DOHH2 (cell line): ENCODE measurements at regions not wholly inside any gene's neighbourhood (a gene's known extent, or its start where the extent isn't known, plus 50 kb on each side); places are given as distances from the start of the nearest gene placed in this dataset.

Experiments
- H3F3A ChIP-seq: fragments of 200-600 bp; sonication (generic), shearing (Covaris generic); 2 replicates; pipeline ENCODE4 v1.6.0; 2016; ENCODE audit warnings: antibody characterized with exemption, mild to moderate bottlenecking; ENCODE audit not compliant: control insufficient read depth, insufficient read depth
- H3K27ac ChIP-seq: fragments of 200-600 bp; sonication (generic); 2 replicates; pipeline ENCODE4 v1.5.1; 2014; ENCODE audit warnings: low read depth, mild to moderate bottlenecking, low read length, moderate library complexity
- H3K27me3 ChIP-seq: fragments of 200-600 bp; sonication (generic); 2 replicates; pipeline ENCODE4 v1.6.1; 2014; ENCODE audit warnings: mild to moderate bottlenecking, low read length, mixed read lengths; ENCODE audit not compliant: control insufficient read depth
- H3K36me3 ChIP-seq: fragments of 200-600 bp; sonication (generic); 2 replicates; pipeline ENCODE4 v1.6.1; 2014; ENCODE audit warnings: mild to moderate bottlenecking, low read length, moderate library complexity, mixed read lengths; ENCODE audit not compliant: control insufficient read depth
- H3K4me1 ChIP-seq: fragments of 200-600 bp; sonication (generic); 2 replicates; pipeline ENCODE4 v1.6.1; 2014; ENCODE audit warnings: mild to moderate bottlenecking, low read length, mixed read lengths; ENCODE audit not compliant: control insufficient read depth
- H3K4me2 ChIP-seq: fragments of 200-600 bp; sonication (generic); 2 replicates; pipeline ENCODE4 v1.6.0; 2014; ENCODE audit warnings: mild to moderate bottlenecking, low read length, moderate library complexity
- H3K4me3 ChIP-seq: fragments of 200-600 bp; sonication (generic); 2 replicates; pipeline ENCODE4 v1.5.1; 2014; ENCODE audit warnings: mild to moderate bottlenecking, low read length, mixed read lengths
- H3K79me2 ChIP-seq: fragments of 200-600 bp; sonication (generic); 2 replicates; pipeline ENCODE4 v1.6.1; 2014; ENCODE audit warnings: mild to moderate bottlenecking, low read length, mixed read lengths; ENCODE audit not compliant: control insufficient read depth
- H3K9me2 ChIP-seq: fragments of 200-600 bp; sonication (generic); replicated peaks from 2 replicates; pipeline ENCODE4 v1.6.1; 2014; ENCODE audit warnings: mild to moderate bottlenecking, low read length, mixed read lengths; ENCODE audit not compliant: control insufficient read depth
- H3K9me3 ChIP-seq: fragments of 200-600 bp; sonication (generic); 2 replicates; pipeline ENCODE4 v1.6.1; 2014; ENCODE audit warnings: antibody characterized with exemption, low read length, mixed read lengths; ENCODE audit not compliant: control insufficient read depth, insufficient read depth
- H4K20me1 ChIP-seq: fragments of 200-600 bp; sonication (generic); 2 replicates; pipeline ENCODE4 v1.6.0; 2014; ENCODE audit warnings: low read depth, mild to moderate bottlenecking, antibody characterized with exemption, low read length, moderate library complexity; ENCODE audit not compliant: control insufficient read depth, insufficient read depth
- CTCF ChIP-seq: fragments of 200-600 bp; sonication (generic); IDR thresholded peaks from one replicate; pipeline ENCODE4 v1.5.1; 2014; ENCODE audit warnings: antibody characterized with exemption, mild to moderate bottlenecking, low read depth, low read length; ENCODE audit not compliant: poor library complexity, severe bottlenecking
- EZH2phosphoT487 ChIP-seq: fragments of 200-600 bp; sonication (generic); IDR thresholded peaks from 2 replicates; pipeline ENCODE4 v1.6.1; 2017; ENCODE audit warnings: borderline replicate concordance, mild to moderate bottlenecking, antibody characterized with exemption, low read length, moderate library complexity, mixed read lengths

DNA sequence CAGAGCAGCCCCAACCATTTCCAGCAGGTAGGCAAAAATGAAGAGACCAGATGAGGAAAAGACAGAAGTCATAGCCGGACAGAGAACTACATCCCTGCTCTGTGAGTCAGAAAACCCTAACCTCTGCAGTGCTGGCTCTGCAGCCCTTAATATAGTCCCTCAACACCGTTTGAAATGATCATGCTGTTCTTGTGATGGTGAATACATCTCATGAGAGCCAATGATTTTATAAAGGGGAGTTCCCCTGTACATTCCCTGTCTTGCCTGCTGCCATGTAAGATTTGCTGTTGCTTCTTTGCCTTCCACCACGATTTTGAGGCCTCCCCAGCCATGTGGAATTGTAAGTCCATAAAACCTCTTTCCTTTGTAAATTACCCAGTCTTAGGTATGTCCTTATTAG lies 216.8 kb upstream of the RFX3 start:
- Histone ChIP-seq H4K20me1 (no peaks in the 10 kb centered on the region), H3K4me2 (no peak overlapping the region), H3K27ac (no peak overlapping the region), H3K27me3 (no peaks in the 10 kb centered on the region), H3K79me2 (no peaks in the 10 kb centered on the region), H3K9me2 (no peaks in the 10 kb centered on the region), H3K9me3 (no peaks in the 10 kb centered on the region), H3K4me3 (no peak overlapping the region), H3K36me3 (no peaks in the 10 kb centered on the region), H3F3A (no peaks in the 10 kb centered on the region), H3K4me1 (no peaks in the 10 kb centered on the region)
- no peak for TF ChIP-seq CTCF
- no peak for TF ChIP-seq EZH2phosphoT487

- Histone ChIP-seq H3K9me2 (no peaks in the 10 kb centered on the region), H3K4me3 (no peak overlapping the region), H3K27ac (no peak overlapping the region), H3K36me3 (no peaks in the 10 kb centered on the region), H3K27me3 (no peaks in the 10 kb centered on the region), H4K20me1 (no peaks in the 10 kb centered on the region), H3K4me1 (no peaks in the 10 kb centered on the region), H3F3A (no peaks in the 10 kb centered on the region), H3K9me3 (no peaks in the 10 kb centered on the region), H3K4me2 (no peak overlapping the region), H3K79me2 (no peaks in the 10 kb centered on the region)
- no peak for TF ChIP-seq EZH2phosphoT487
- no peak for TF ChIP-seq CTCF
These were observed 215.9 kb upstream of the RFX3 start for GRCh38 chr9:3741729-3742128.

- Histone ChIP-seq H3K36me3 (no peaks in the 10 kb centered on the region), H3K4me1 (no peaks in the 10 kb centered on the region), H3K9me2 (no peaks in the 10 kb centered on the region), H3K4me2 (no peak overlapping the region), H3F3A (no peaks in the 10 kb centered on the region), H3K27me3 (no peaks in the 10 kb centered on the region), H3K79me2 (no peaks in the 10 kb centered on the region), H3K9me3 (no peaks in the 10 kb centered on the region), H4K20me1 (no peaks in the 10 kb centered on the region), H3K4me3 (no peak overlapping the region), H3K27ac (no peak overlapping the region)
- no peak for TF ChIP-seq EZH2phosphoT487
- no peak for TF ChIP-seq CTCF
These were observed 215.1 kb upstream of the RFX3 start for GRCh38 chr9:3740690-3741419.
